ENCODE measurements at regions not wholly inside any gene's neighbourhood (a gene's known extent, or its start where the extent isn't known, plus 50 kb on each side); places are given as distances from the start of the nearest gene placed in this dataset.

DNA sequence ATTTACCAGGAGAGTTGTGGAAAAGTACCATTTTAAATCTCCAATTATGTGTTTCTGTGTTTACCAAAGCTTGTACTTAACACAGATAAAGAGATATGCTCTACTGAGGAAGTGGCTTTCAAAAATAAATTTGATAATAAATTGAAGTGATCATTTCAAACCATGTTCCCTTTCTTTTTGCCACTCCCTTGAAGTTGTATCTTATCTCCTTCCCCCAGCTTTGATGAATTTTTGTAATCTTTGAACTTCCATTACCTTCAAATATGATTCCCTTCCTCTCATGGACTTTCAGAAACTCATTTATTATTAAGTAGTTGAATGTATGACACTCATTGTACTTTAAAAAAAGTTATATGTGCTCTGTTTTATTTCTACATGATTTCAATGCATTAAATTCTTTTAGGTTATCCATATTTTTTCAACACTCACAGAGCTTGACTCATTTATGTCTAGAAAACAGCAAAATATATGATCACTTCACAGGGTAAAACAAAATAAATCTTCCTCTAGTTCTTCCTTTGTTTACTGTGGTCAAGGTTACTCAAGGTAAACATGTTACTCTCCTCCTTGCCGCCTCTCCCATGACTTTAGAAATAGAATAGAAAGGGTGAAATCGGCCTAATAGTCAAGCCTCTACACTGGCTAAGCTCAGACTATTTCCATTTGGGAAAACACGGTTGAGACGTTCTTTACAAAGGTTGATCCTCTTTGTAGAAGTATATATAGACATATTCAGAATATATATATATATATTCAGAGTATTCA, 251.2 kb upstream of the SPRY2 start:
- H3K27me3 ChIP-seq (replicated peaks in 1 of 2; ENCODE audit: control insufficient read depth in 2 of 2, extremely low read depth in 1 of 2, insufficient read depth in 2 of 2, low read length in 1 of 2) = no peaks in the 10 kb centered on the region
- no CpG with 5 or more reads among the region's 4 CpGs for WGBS (ENCODE audit: insufficient coverage)
- ChIA-PET CTCF (no interaction called here), POLR2A (interaction anchor here in 1 of 2 donors (0.6 kb wide), 1 partner anchor 30 kb away, joined by 3 read pairs; no protein-coding TSS in a partner anchor)
- no peaks in the 10 kb centered on the region for H3K4me1 ChIP-seq (ENCODE audit: control insufficient read depth in 1 of 2, extremely low read depth in 1 of 2, insufficient read depth in 2 of 2, low read length in 2 of 2)
- Mint-ChIP-seq H3K27me3 (no peaks in the 10 kb centered on the region), H3K27ac (no peak overlapping the region), H3K9me3 (peaks cover 0 to 10% (median 1%) of the 10 kb centered on the region in 3 donors), H3K4me1 (no peaks in the 10 kb centered on the region), H3K4me3 (no peak overlapping the region), H3K36me3 (no peaks in the 10 kb centered on the region)
- no peak overlapping the region for H3K27ac ChIP-seq (ENCODE audit: low read length)
- ATAC-seq (replicated peaks in 1 of 4) (no peak), DNase-seq (no peak)
- no peaks in the 10 kb centered on the region for H3K36me3 ChIP-seq (ENCODE audit: control insufficient read depth in 2 of 2, extremely low read depth in 1 of 2, insufficient read depth in 1 of 2, low read length in 1 of 2)
- H3K9me3 ChIP-seq = no peaks in the 10 kb centered on the region
- H3K4me3 ChIP-seq (ENCODE audit: control insufficient read depth in 1 of 2, extremely low read depth in 1 of 2, low read length in 1 of 2) = no peak overlapping the region

DNA sequence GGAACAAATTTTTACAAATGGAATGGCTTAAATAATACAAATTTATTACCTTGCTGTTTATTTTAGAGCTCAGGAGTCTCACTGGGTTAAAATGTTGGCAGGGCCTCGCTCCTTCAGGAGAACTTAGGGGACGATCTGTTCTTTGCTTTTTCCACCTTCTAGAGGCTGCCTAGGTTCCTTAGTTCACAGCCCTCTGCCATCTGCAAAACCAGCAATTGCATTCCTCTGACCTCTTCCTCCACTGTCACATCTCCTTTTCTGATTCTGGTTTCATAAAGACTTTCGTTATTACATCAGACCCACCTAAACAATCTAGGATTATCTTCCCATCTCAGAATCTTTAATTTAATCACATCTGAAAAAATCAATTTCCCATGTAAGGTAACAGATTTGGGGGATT, 249.6 kb upstream of the SPRY2 start:
- H3K27me3 Mint-ChIP-seq = no peaks in the 10 kb centered on the region
- H3K36me3 Mint-ChIP-seq = no peaks in the 10 kb centered on the region
- no peaks in the 10 kb centered on the region for H3K9me3 ChIP-seq
- ATAC-seq (replicated peaks in 1 of 4) = no peak
- no peaks in the 10 kb centered on the region for H3K36me3 ChIP-seq (ENCODE audit: control insufficient read depth in 2 of 2, extremely low read depth in 1 of 2, insufficient read depth in 1 of 2, low read length in 1 of 2)
- no peak overlapping the region for H3K4me3 Mint-ChIP-seq
- no peak for DNase-seq
- no peaks in the 10 kb centered on the region for H3K4me1 Mint-ChIP-seq
- no peak overlapping the region for H3K27ac Mint-ChIP-seq
- POLR2A ChIA-PET = no interaction called here
- CTCF ChIA-PET = no interaction called here
- peaks cover 0 to 13% (median 4%) of the 10 kb centered on the region in 3 donors for H3K9me3 Mint-ChIP-seq
- H3K27ac ChIP-seq (ENCODE audit: low read length) = no peak overlapping the region
- no peaks in the 10 kb centered on the region for H3K27me3 ChIP-seq (replicated peaks in 1 of 2; ENCODE audit: control insufficient read depth in 2 of 2, extremely low read depth in 1 of 2, insufficient read depth in 2 of 2, low read length in 1 of 2)
- H3K4me3 ChIP-seq (ENCODE audit: control insufficient read depth in 1 of 2, extremely low read depth in 1 of 2, low read length in 1 of 2) = no peak overlapping the region
- H3K4me1 ChIP-seq (ENCODE audit: control insufficient read depth in 1 of 2, extremely low read depth in 1 of 2, insufficient read depth in 2 of 2, low read length in 2 of 2) = no peaks in the 10 kb centered on the region
- WGBS (ENCODE audit: insufficient coverage) = 82% methylated on average over 2 of the region's 3 CpGs

DNA sequence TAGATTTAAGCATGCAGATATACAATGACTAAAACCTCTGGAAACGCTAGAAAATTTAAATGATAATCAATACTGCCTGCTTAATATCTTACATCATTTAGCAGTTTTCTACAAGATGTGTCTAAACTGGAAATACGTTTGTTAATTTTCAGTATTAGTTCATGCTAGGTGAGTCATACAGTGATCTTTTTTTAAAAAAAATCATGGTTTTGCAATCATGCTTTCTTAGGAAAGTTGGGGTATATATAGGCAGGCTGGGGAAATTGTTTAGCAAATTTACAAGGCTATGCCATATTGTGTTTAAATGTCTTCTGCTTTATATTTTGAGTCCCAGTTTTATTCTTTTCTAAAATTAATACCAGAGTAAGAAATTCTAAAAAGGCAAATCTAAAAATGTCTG, 245.4 kb upstream of the SPRY2 start:
- Mint-ChIP-seq H3K27ac (no peak overlapping the region), H3K27me3 (no peaks in the 10 kb centered on the region), H3K36me3 (no peaks in the 10 kb centered on the region), H3K9me3 (peaks cover 0 to 17% (median 4%) of the 10 kb centered on the region in 3 donors), H3K4me1 (no peaks in the 10 kb centered on the region), H3K4me3 (no peak overlapping the region)
- H3K4me1 ChIP-seq (ENCODE audit: control insufficient read depth in 1 of 2, extremely low read depth in 1 of 2, insufficient read depth in 2 of 2, low read length in 2 of 2) = no peaks in the 10 kb centered on the region
- DNase-seq (no peak), ATAC-seq (replicated peaks in 1 of 4) (no peak)
- no peaks in the 10 kb centered on the region for H3K9me3 ChIP-seq
- CTCF ChIA-PET = no interaction called here
- H3K27me3 ChIP-seq (replicated peaks in 1 of 2; ENCODE audit: control insufficient read depth in 2 of 2, extremely low read depth in 1 of 2, insufficient read depth in 2 of 2, low read length in 1 of 2) = no peaks in the 10 kb centered on the region
- POLR2A ChIA-PET = no interaction called here
- H3K36me3 ChIP-seq (ENCODE audit: control insufficient read depth in 2 of 2, extremely low read depth in 1 of 2, insufficient read depth in 1 of 2, low read length in 1 of 2) = no peaks in the 10 kb centered on the region
- H3K27ac ChIP-seq (ENCODE audit: low read length) = no peak overlapping the region
- H3K4me3 ChIP-seq (ENCODE audit: control insufficient read depth in 1 of 2, extremely low read depth in 1 of 2, low read length in 1 of 2) = no peak overlapping the region
- WGBS (ENCODE audit: insufficient coverage) = no CpG with 5 or more reads among the region's 2 CpGs

DNA sequence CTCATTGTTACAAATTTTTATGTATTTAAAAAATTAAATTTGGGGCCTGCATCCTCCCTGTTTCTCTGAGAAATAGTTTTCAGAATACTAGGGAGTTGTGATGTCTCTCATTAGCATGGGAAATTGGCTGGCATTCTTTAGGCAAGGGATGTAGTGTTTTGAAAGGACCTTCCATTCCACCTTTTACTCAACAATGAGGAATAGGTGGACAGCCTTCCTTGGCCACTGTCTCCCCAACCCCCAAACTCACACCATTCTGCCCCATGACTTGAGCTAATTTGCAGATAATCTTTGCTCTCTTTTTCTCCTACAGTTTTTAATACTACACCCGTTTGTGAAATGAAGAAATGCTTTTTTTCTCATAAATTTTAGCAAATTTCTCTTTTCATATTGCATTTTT, 244.6 kb upstream of the SPRY2 start:
- Histone ChIP-seq H3K4me3 (ENCODE audit: control insufficient read depth in 1 of 2, extremely low read depth in 1 of 2, low read length in 1 of 2) (no peak overlapping the region), H3K27me3 (replicated peaks in 1 of 2; ENCODE audit: control insufficient read depth in 2 of 2, extremely low read depth in 1 of 2, insufficient read depth in 2 of 2, low read length in 1 of 2) (no peaks in the 10 kb centered on the region), H3K9me3 (no peaks in the 10 kb centered on the region), H3K4me1 (ENCODE audit: control insufficient read depth in 1 of 2, extremely low read depth in 1 of 2, insufficient read depth in 2 of 2, low read length in 2 of 2) (no peaks in the 10 kb centered on the region), H3K27ac (ENCODE audit: low read length) (no peak overlapping the region), H3K36me3 (ENCODE audit: control insufficient read depth in 2 of 2, extremely low read depth in 1 of 2, insufficient read depth in 1 of 2, low read length in 1 of 2) (no peaks in the 10 kb centered on the region)
- WGBS (ENCODE audit: insufficient coverage) = no CpG with 5 or more reads among the region's 1 CpG
- ATAC-seq (replicated peaks in 1 of 4) (no peak), DNase-seq (no peak)
- Mint-ChIP-seq H3K36me3 (no peaks in the 10 kb centered on the region), H3K9me3 (peaks cover 0 to 23% (median 8%) of the 10 kb centered on the region in 3 donors), H3K27ac (no peak overlapping the region), H3K27me3 (no peaks in the 10 kb centered on the region), H3K4me3 (no peak overlapping the region), H3K4me1 (no peaks in the 10 kb centered on the region)
- ChIA-PET POLR2A (no interaction called here), CTCF (no interaction called here)

DNA sequence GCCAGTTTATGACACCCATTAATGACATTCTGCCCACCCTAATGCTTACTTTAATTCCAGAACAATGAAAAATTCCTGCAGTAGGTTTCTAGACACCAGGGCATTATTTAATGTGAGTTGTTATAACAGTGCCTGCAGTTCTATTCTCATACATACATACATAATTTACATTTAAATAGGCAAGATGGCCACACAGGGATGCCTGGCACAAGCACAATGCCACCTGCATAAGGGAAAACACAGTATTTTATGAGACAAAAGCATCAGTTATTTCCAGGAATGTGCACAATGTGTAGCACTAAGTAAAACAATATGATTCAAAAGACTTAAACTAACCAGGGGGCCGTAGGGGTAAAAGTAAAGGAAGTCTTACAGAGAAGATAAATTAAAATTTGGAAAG, 243.9 kb upstream of the SPRY2 start:
- POLR2A ChIA-PET = no interaction called here

DNA sequence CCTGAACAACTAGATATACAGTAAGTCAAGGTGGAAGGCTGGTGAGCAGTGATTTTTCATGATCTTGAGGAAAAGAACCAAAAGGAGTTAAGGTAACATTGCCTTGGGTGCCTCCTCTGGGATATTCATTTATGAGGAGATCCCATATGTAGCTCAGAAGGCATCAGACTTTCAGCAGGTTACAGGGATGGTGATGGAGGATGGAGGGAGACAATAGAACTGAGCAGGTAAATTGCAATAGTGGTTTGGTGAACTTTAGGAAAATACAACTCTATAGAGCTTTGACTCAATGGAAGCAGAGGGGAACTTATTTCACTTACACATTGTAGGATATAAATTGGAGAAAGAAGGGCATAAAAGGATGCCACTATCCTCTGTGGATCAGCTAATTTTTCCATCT, 243.4 kb upstream of the SPRY2 start:
- CTCF ChIA-PET = no interaction called here
- H3K27me3 Mint-ChIP-seq = no peaks in the 10 kb centered on the region
- H3K4me3 ChIP-seq (ENCODE audit: control insufficient read depth in 1 of 2, extremely low read depth in 1 of 2, low read length in 1 of 2) = no peak overlapping the region
- no peak for DNase-seq
- no peak overlapping the region for H3K27ac Mint-ChIP-seq
- peaks cover 4 to 31% (median 10%) of the 10 kb centered on the region in 3 donors for H3K9me3 Mint-ChIP-seq
- no peaks in the 10 kb centered on the region for H3K36me3 Mint-ChIP-seq
- H3K4me1 ChIP-seq (ENCODE audit: control insufficient read depth in 1 of 2, extremely low read depth in 1 of 2, insufficient read depth in 2 of 2, low read length in 2 of 2) = no peaks in the 10 kb centered on the region
- no peak overlapping the region for H3K4me3 Mint-ChIP-seq
- H3K27ac ChIP-seq (ENCODE audit: low read length) = no peak overlapping the region
- H3K4me1 Mint-ChIP-seq = no peaks in the 10 kb centered on the region
- no peak for ATAC-seq (replicated peaks in 1 of 4)
- POLR2A ChIA-PET = interaction anchor here in 1 of 2 donors (0.6 kb wide), 1 partner anchor 14 kb away, joined by 3 read pairs; no protein-coding TSS in a partner anchor
- no peaks in the 10 kb centered on the region for H3K27me3 ChIP-seq (replicated peaks in 1 of 2; ENCODE audit: control insufficient read depth in 2 of 2, extremely low read depth in 1 of 2, insufficient read depth in 2 of 2, low read length in 1 of 2)
- H3K36me3 ChIP-seq (ENCODE audit: control insufficient read depth in 2 of 2, extremely low read depth in 1 of 2, insufficient read depth in 1 of 2, low read length in 1 of 2) = no peaks in the 10 kb centered on the region
- no peaks in the 10 kb centered on the region for H3K9me3 ChIP-seq

More for the DNA sequence above, 243.9 kb upstream of the SPRY2 start:
- WGBS (ENCODE audit: insufficient coverage) = no CpG with 5 or more reads among the region's 1 CpG
- Histone ChIP-seq H3K9me3 (no peaks in the 10 kb centered on the region), H3K4me3 (ENCODE audit: control insufficient read depth in 1 of 2, extremely low read depth in 1 of 2, low read length in 1 of 2) (no peak overlapping the region), H3K36me3 (ENCODE audit: control insufficient read depth in 2 of 2, extremely low read depth in 1 of 2, insufficient read depth in 1 of 2, low read length in 1 of 2) (no peaks in the 10 kb centered on the region), H3K4me1 (ENCODE audit: control insufficient read depth in 1 of 2, extremely low read depth in 1 of 2, insufficient read depth in 2 of 2, low read length in 2 of 2) (no peaks in the 10 kb centered on the region), H3K27me3 (replicated peaks in 1 of 2; ENCODE audit: control insufficient read depth in 2 of 2, extremely low read depth in 1 of 2, insufficient read depth in 2 of 2, low read length in 1 of 2) (no peaks in the 10 kb centered on the region), H3K27ac (ENCODE audit: low read length) (no peak overlapping the region)
- Mint-ChIP-seq H3K27ac (no peak overlapping the region), H3K36me3 (no peaks in the 10 kb centered on the region), H3K4me3 (no peak overlapping the region), H3K27me3 (no peaks in the 10 kb centered on the region), H3K4me1 (no peaks in the 10 kb centered on the region), H3K9me3 (peaks cover 3 to 27% (median 10%) of the 10 kb centered on the region in 3 donors)
- ATAC-seq (replicated peaks in 1 of 4) (no peak), DNase-seq (no peak)
- CTCF ChIA-PET = no interaction called here
